Gastroesophageal sphincter (tissue), 3 donors: ENCODE measurements at regions not wholly inside any gene's neighbourhood (a gene's known extent, or its start where the extent isn't known, plus 50 kb on each side); places are given as distances from the start of the nearest gene placed in this dataset.

Experiments
- CTCF ChIP-seq, 4 experiments: fragments of 200-600 bp in 2 of 4; fragments of 450-650 bp in 2 of 4; sonication (generic) in 1 of 4; IDR thresholded peaks; one replicate each; pipeline ENCODE4 v1.5.1; 2017 to 2019; ENCODE audit warnings: antibody characterized with exemption in 4 of 4, mild to moderate bottlenecking in 2 of 4, moderate library complexity in 2 of 4
- EP300 ChIP-seq: sonication (generic); formaldehyde crosslinking; IDR thresholded peaks from one replicate; pipeline ENCODE4 v1.6.1; 2017; ENCODE audit warnings: antibody characterized with exemption, mild to moderate bottlenecking
- POLR2A ChIP-seq, 2 donors: fragments of 450-650 bp; IDR thresholded peaks; one replicate each; pipeline ENCODE4 v1.6.1; 2017; ENCODE audit warnings: antibody characterized with exemption in 2 of 2, mild to moderate bottlenecking in 2 of 2, moderate library complexity in 1 of 2
- POLR2AphosphoS5 ChIP-seq: sonication (generic); formaldehyde crosslinking; IDR thresholded peaks from one replicate; pipeline ENCODE4 v1.6.1; 2017; ENCODE audit warnings: antibody characterized with exemption

- TF ChIP-seq CTCF (IDR thresholded peaks at IDR 0.05) = no peak
- TF ChIP-seq POLR2A (IDR thresholded peaks at IDR 0.05) = no peak
- no peak for TF ChIP-seq EP300
- TF ChIP-seq POLR2AphosphoS5 = no peak
Measured at GRCh38 chr10:113241599-113242360, 291.7 kb downstream of the TCF7L2 start.
